ENCODE measurements at regions not wholly inside any gene's neighbourhood (a gene's known extent, or its start where the extent isn't known, plus 50 kb on each side); places are given as distances from the start of the nearest gene placed in this dataset.
"Not testable (repeated sequence)": the region's sequence is repeated elsewhere in the genome, so short reads cannot be mapped to it uniquely, and the experiment has no call there.

GRCh38 chr20:12733811-12734210 is 275.0 kb upstream of the SPTLC3 start:
- no peak for DNase-seq (ENCODE audit: low read depth, low spot score)

GRCh38 chr20:12737497-12737896 is 271.3 kb upstream of the SPTLC3 start:
- no peak for DNase-seq (ENCODE audit: low read depth, low spot score)

- DNase-seq (ENCODE audit: low read depth, low spot score) = no peak
Measured at GRCh38 chr20:12737900-12738299, 270.9 kb upstream of the SPTLC3 start.

- no peak for DNase-seq (ENCODE audit: low read depth, low spot score)
Measured at GRCh38 chr20:12740647-12741046, 268.1 kb upstream of the SPTLC3 start.

GRCh38 chr20:12744037-12744436 is 264.7 kb upstream of the SPTLC3 start:
- no peak for DNase-seq (ENCODE audit: low read depth, low spot score)

GRCh38 chr20:12748359-12748994 is 260.3 kb upstream of the SPTLC3 start:
- no peak for DNase-seq (ENCODE audit: low read depth, low spot score)

GRCh38 chr20:12750221-12750620 is 258.6 kb upstream of the SPTLC3 start:
- no peak for DNase-seq (ENCODE audit: low read depth, low spot score)

GRCh38 chr20:12752900-12753693 is 255.7 kb upstream of the SPTLC3 start:
- not testable (repeated sequence) for DNase-seq (ENCODE audit: low read depth, low spot score)

GRCh38 chr20:12753742-12754141 is 255.0 kb upstream of the SPTLC3 start:
- DNase-seq (ENCODE audit: low read depth, low spot score) = not testable (repeated sequence)

GRCh38 chr20:12759493-12759892 is 249.3 kb upstream of the SPTLC3 start:
- not testable (repeated sequence) for DNase-seq (ENCODE audit: low read depth, low spot score)

- DNase-seq (ENCODE audit: low read depth, low spot score) = no peak
Measured at GRCh38 chr20:12762725-12763124, 246.0 kb upstream of the SPTLC3 start.

GRCh38 chr20:12763406-12763805 is 245.4 kb upstream of the SPTLC3 start:
- DNase-seq (ENCODE audit: low read depth, low spot score) = no peak

GRCh38 chr20:12764053-12764452 is 244.7 kb upstream of the SPTLC3 start:
- no peak for DNase-seq (ENCODE audit: low read depth, low spot score)

GRCh38 chr20:12764851-12765250 is 243.9 kb upstream of the SPTLC3 start:
- DNase-seq (ENCODE audit: low read depth, low spot score) = no peak

- no peak for DNase-seq (ENCODE audit: low read depth, low spot score)
Measured at GRCh38 chr20:12773936-12774335, 234.8 kb upstream of the SPTLC3 start.

- no peak for DNase-seq (ENCODE audit: low read depth, low spot score)
Measured at GRCh38 chr20:12775041-12775440, 233.7 kb upstream of the SPTLC3 start.

- DNase-seq (ENCODE audit: low read depth, low spot score) = no peak
Measured at GRCh38 chr20:12777016-12777415, 231.8 kb upstream of the SPTLC3 start.

- DNase-seq (ENCODE audit: low read depth, low spot score) = no peak
Measured at GRCh38 chr20:12786276-12786675, 222.5 kb upstream of the SPTLC3 start.

GRCh38 chr20:12788632-12789299 is 220.0 kb upstream of the SPTLC3 start:
- no peak for DNase-seq (ENCODE audit: low read depth, low spot score)

- DNase-seq (ENCODE audit: low read depth, low spot score) = no peak
Measured at GRCh38 chr20:12790859-12791258, 217.9 kb upstream of the SPTLC3 start.

- DNase-seq (ENCODE audit: low read depth, low spot score) = no peak
Measured at GRCh38 chr20:12798286-12798685, 210.5 kb upstream of the SPTLC3 start.

- DNase-seq (ENCODE audit: low read depth, low spot score) = no peak
Measured at GRCh38 chr20:12808006-12808567, 200.7 kb upstream of the SPTLC3 start.

Measured in smooth muscle cell of the brain vasculature (primary cell).